H1 (cell line): ENCODE measurements at regions not wholly inside any gene's neighbourhood (a gene's known extent, or its start where the extent isn't known, plus 50 kb on each side); places are given as distances from the start of the nearest gene placed in this dataset.
A peak's percentile ranks its signal among the peaks of the same experiment; 100 is the strongest.

Experiments
- CTCF ChIA-PET: fragments of 300-600 bp; sonication (Branson Sonifier 250); formaldehyde crosslinking; loops from one replicate; lab custom pipeline; 2021; ENCODE audit not compliant: partially characterized antibody; lab: Charles Lee
- POLR2A ChIA-PET: fragments of 300-600 bp; sonication (Branson Sonifier 250); formaldehyde crosslinking; loops from one replicate; lab custom pipeline; 2021; ENCODE audit warnings: inconsistent platforms; ENCODE audit not compliant: partially characterized antibody; lab: Charles Lee
- DNase-seq, 2 experiments: peaks; one replicate each; pipeline versions ENCODE4 v3.0.0 to v3.0.0-alpha.2; 2010 to 2022; ENCODE audit warnings: low spot score in 2 of 2, low read depth in 1 of 2, mixed read lengths in 1 of 2
- FAIRE-seq: peaks from 2 replicates; lab custom pipeline; 2011; peaks lifted over from hg19 to GRCh38; lab: Jason Lieb, UNC
- H2AFZ ChIP-seq: 2 replicates; pipeline ENCODE4 v1.8.1; 2012; ENCODE audit warnings: low read length, inconsistent platforms
- H2AK5ac ChIP-seq: 2 replicates; pipeline ENCODE4 v1.6.1; 2013; ENCODE audit warnings: low read depth, low read length
- H2BK120ac ChIP-seq: replicated peaks from 2 replicates; pipeline ENCODE3; 2013; ENCODE audit warnings: low read depth, low read length, inconsistent platforms
- H2BK12ac ChIP-seq: 2 replicates; pipeline ENCODE4 v1.6.1; 2013; ENCODE audit warnings: low read depth, low read length
- H2BK15ac ChIP-seq: 2 replicates; pipeline ENCODE4 v1.6.1; 2013; ENCODE audit warnings: low read length
- H2BK20ac ChIP-seq: 2 replicates; pipeline ENCODE4 v1.6.1; 2013; ENCODE audit warnings: low read length
- H2BK5ac ChIP-seq: 2 replicates; pipeline ENCODE4 v1.6.1; 2013; ENCODE audit warnings: low read depth, low read length
- H3K14ac ChIP-seq: 2 replicates; pipeline ENCODE4 v1.6.1; 2013; ENCODE audit warnings: inconsistent platforms; ENCODE audit not compliant: insufficient read length
- H3K18ac ChIP-seq: 2 replicates; pipeline ENCODE4 v1.6.1; 2013; ENCODE audit warnings: low read length; ENCODE audit errors: extremely low read depth
- H3K23ac ChIP-seq: 2 replicates; pipeline ENCODE4 v1.6.1; 2013; ENCODE audit warnings: inconsistent platforms; ENCODE audit not compliant: insufficient read length
- H3K23me2 ChIP-seq: 2 replicates; pipeline ENCODE4 v1.6.1; 2013; ENCODE audit warnings: low read depth, low read length
- H3K27ac ChIP-seq: 2 replicates; pipeline ENCODE4 v1.6.1; 2011; ENCODE audit warnings: low read depth, low read length, inconsistent platforms
- H3K27me3 ChIP-seq, 4 experiments: replicated peaks in 1 of 4; 1 replicate in 1 of 4; 2 replicates in 3 of 4; pipeline versions ENCODE4 v1.6.1 to v1.8.1; 2011 to 2013; ENCODE audit warnings: low read length in 3 of 4, mild to moderate bottlenecking in 3 of 4, inconsistent platforms in 2 of 4, mixed read lengths in 2 of 4, moderate library complexity in 1 of 4; ENCODE audit not compliant: control insufficient read depth in 3 of 4, insufficient read depth in 3 of 4; ENCODE audit errors: extremely low read depth in 1 of 4
- H3K36me3 ChIP-seq, 4 experiments: 2 replicates each; pipeline versions ENCODE4 v1.6.1 to v1.8.1; 2011 to 2013; ENCODE audit warnings: mild to moderate bottlenecking in 4 of 4, low read length in 3 of 4, moderate library complexity in 2 of 4, control low read depth in 1 of 4, inconsistent platforms in 1 of 4; ENCODE audit not compliant: insufficient read depth in 4 of 4, control insufficient read depth in 2 of 4
- H3K4ac ChIP-seq: replicated peaks from 2 replicates; pipeline ENCODE3; 2013; ENCODE audit warnings: low read length, low read depth, mixed read lengths, inconsistent platforms; ENCODE audit not compliant: insufficient read length
- H3K4me1 ChIP-seq, 4 experiments: replicated peaks in 1 of 4; 1 replicate in 1 of 4; 2 replicates in 3 of 4; pipeline versions ENCODE4 v1.6.1 to v1.8.1; 2011 to 2013; ENCODE audit warnings: low read length in 3 of 4, inconsistent platforms in 2 of 4, mixed read lengths in 1 of 4; ENCODE audit not compliant: insufficient read depth in 4 of 4, control insufficient read depth in 3 of 4
- H3K4me2 ChIP-seq, 2 experiments: 2 replicates each; pipeline versions ENCODE4 v1.6.1 to v1.8.1; 2011 to 2013; ENCODE audit warnings: low read depth in 2 of 2, low read length in 2 of 2, control low read depth in 1 of 2, inconsistent platforms in 1 of 2, mild to moderate bottlenecking in 1 of 2; ENCODE audit not compliant: insufficient read depth in 1 of 2
- H3K4me3 ChIP-seq, 4 experiments: fragments of 200-600, 300-600 bp in 1 of 4; sonication (generic), shearing (Covaris generic), sonication (Bioruptor Twin) in 1 of 4; 2 replicates each; pipeline versions ENCODE4 v1.5.1 to v1.8.1; 2011 to 2016; ENCODE audit warnings: low read length in 4 of 4, low read depth in 3 of 4, control low read depth in 2 of 4, inconsistent platforms in 2 of 4, mild to moderate bottlenecking in 2 of 4, mixed read lengths in 1 of 4, moderate library complexity in 1 of 4; ENCODE audit not compliant: insufficient read depth in 2 of 4; ENCODE audit errors: extremely low read depth in 1 of 4
- H3K56ac ChIP-seq: replicated peaks from 2 replicates; pipeline ENCODE3; 2013; ENCODE audit warnings: low read depth, mild to moderate bottlenecking, mixed read lengths, low read length, inconsistent platforms; ENCODE audit not compliant: insufficient read length
- H3K79me1 ChIP-seq: 2 replicates; pipeline ENCODE4 v1.6.1; 2013; ENCODE audit warnings: low read depth, low read length, control low read depth
- H3K79me2 ChIP-seq, 2 experiments: 2 replicates each; pipeline versions ENCODE4 v1.6.1 to v1.8.1; 2012 to 2013; ENCODE audit warnings: low read length in 2 of 2, mild to moderate bottlenecking in 2 of 2, inconsistent platforms in 1 of 2; ENCODE audit not compliant: insufficient read depth in 2 of 2, control insufficient read depth in 1 of 2
- H3K9ac ChIP-seq, 4 experiments: replicated peaks in 1 of 4; 1 replicate in 1 of 4; 2 replicates in 3 of 4; pipeline versions ENCODE4 v1.6.1 to v1.8.1; 2011 to 2013; ENCODE audit warnings: low read depth in 3 of 4, low read length in 3 of 4, control low read depth in 2 of 4, mild to moderate bottlenecking in 2 of 4, moderate library complexity in 2 of 4, inconsistent platforms in 1 of 4; ENCODE audit errors: extremely low read depth in 1 of 4
- H3K9me3 ChIP-seq, 2 experiments: 2 replicates each; pipeline versions ENCODE4 v1.6.1 to v1.8.1; 2012 to 2013; ENCODE audit warnings: mild to moderate bottlenecking in 2 of 2, moderate library complexity in 2 of 2, control low read depth in 1 of 2, inconsistent platforms in 1 of 2, low read depth in 1 of 2, low read length in 1 of 2, mixed read lengths in 1 of 2; ENCODE audit not compliant: insufficient read depth in 2 of 2
- H4K20me1 ChIP-seq, 2 experiments: replicated peaks in 1 of 2; 2 replicates each; pipeline versions ENCODE3 to v1.8.1; 2011 to 2013; ENCODE audit warnings: inconsistent platforms in 2 of 2, low read length in 2 of 2, mild to moderate bottlenecking in 1 of 2; ENCODE audit not compliant: insufficient read depth in 2 of 2, control insufficient read depth in 1 of 2
- H4K5ac ChIP-seq: 2 replicates; pipeline ENCODE4 v1.6.1; 2013; ENCODE audit warnings: low read length, low read depth, mixed read lengths, inconsistent platforms; ENCODE audit not compliant: insufficient read length
- H4K8ac ChIP-seq: 2 replicates; pipeline ENCODE4 v1.8.0; 2013; ENCODE audit warnings: mild to moderate bottlenecking, moderate library complexity, low read length, inconsistent platforms; ENCODE audit not compliant: insufficient read depth; ENCODE audit errors: extremely low read depth
- H4K91ac ChIP-seq: replicated peaks from 2 replicates; pipeline ENCODE3; 2013; ENCODE audit warnings: low read length, mixed read lengths, inconsistent platforms; ENCODE audit not compliant: insufficient read length
- ASH2L ChIP-seq: fragments of 200-600, 300-600 bp; sonication (generic); IDR thresholded peaks from one replicate; pipeline ENCODE4 v1.7.1; 2017; ENCODE audit warnings: low read length
- BACH1 ChIP-seq: IDR thresholded peaks from 2 replicates; pipeline ENCODE4 v1.6.1; 2012; ENCODE audit warnings: low read length, improper control_type of control experiment
- BRCA1 ChIP-seq: IDR thresholded peaks from 2 replicates; pipeline ENCODE4 v1.6.1; 2012; ENCODE audit warnings: low read depth, low read length, improper control_type of control experiment
- GABPA ChIP-seq: IDR thresholded peaks from 2 replicates; pipeline ENCODE4 v1.6.1; 2011; ENCODE audit warnings: mild to moderate bottlenecking, low read length, moderate library complexity, borderline replicate concordance; ENCODE audit not compliant: insufficient read depth
- GTF2F1 ChIP-seq: IDR thresholded peaks from 2 replicates; pipeline ENCODE4 v1.6.1; 2012; ENCODE audit warnings: low read depth, low read length, improper control_type of control experiment, borderline replicate concordance
- NANOG ChIP-seq: IDR thresholded peaks from 2 replicates; pipeline ENCODE4 v1.6.1; 2011; ENCODE audit warnings: low read length, low read depth, mild to moderate bottlenecking, inconsistent platforms; ENCODE audit not compliant: insufficient read depth, poor library complexity, severe bottlenecking
- PHF8 ChIP-seq: fragments of 200-600 bp; sonication (generic); conservative IDR thresholded peaks from 2 replicates; pipeline ENCODE4 v1.7.1; 2012; ENCODE audit warnings: low read depth, mild to moderate bottlenecking, inconsistent platforms, low read length, moderate library complexity
- POU5F1 ChIP-seq: IDR thresholded peaks from 2 replicates; pipeline ENCODE4 v1.6.1; 2011; ENCODE audit warnings: low read depth, mild to moderate bottlenecking, low read length, moderate library complexity
- SIX5 ChIP-seq: IDR thresholded peaks from 2 replicates; pipeline ENCODE4 v1.6.1; 2011; ENCODE audit warnings: mild to moderate bottlenecking, low read depth, low read length
- TAF1 ChIP-seq: IDR thresholded peaks from 2 replicates; pipeline ENCODE4 v1.6.1; 2011; ENCODE audit warnings: mild to moderate bottlenecking, low read depth, low read length
- USF2 ChIP-seq: IDR thresholded peaks from 2 replicates; pipeline ENCODE4 v1.6.1; 2011; ENCODE audit warnings: low read length, improper control_type of control experiment
- WGBS, 2 experiments: shearing (Covaris generic) in 1 of 2; methylation state at CpG; one replicate each; pipeline versions ENCODE4 v1.1.6 to v1.1.7; 2013 to 2015; ENCODE audit warnings: low lambda C conversion rate in 2 of 2, mixed read lengths in 2 of 2, inconsistent platforms in 1 of 2, low coverage in 1 of 2, missing lambda C conversion rate in 1 of 2; ENCODE audit not compliant: insufficient replicate concordance in 2 of 2, insufficient coverage in 1 of 2, insufficient read length in 1 of 2; ENCODE audit errors: extremely low coverage in 1 of 2, missing lambda C conversion rate in 1 of 2; 5-methylcytosine and 5-hydroxymethylcytosine counted together

GRCh38 chr10:100642295-100642994 is 102.9 kb upstream of the PAX2 start:
- H2BK12ac ChIP-seq, result peak overlapping the region; percentile 29; the same call in 1 of the 2 replicates
- H3K4me3 ChIP-seq, result peak overlapping the region; percentile 7 to 50 (median 13); a peak in 5 of 8 replicates
- H3K79me2 ChIP-seq, result no peaks in the 10 kb centered on the region
- DNase-seq, result peak in 1 of 2 experiments; percentile 38
- H2AK5ac ChIP-seq, result no peak overlapping the region
- peak overlapping the region in 1 of 4 experiments; percentile 6; a peak in 1 of 7 replicates for H3K9ac ChIP-seq
- H3K27me3 ChIP-seq, result peaks cover 0 to 9% (median 4%) of the 10 kb centered on the region in 4 experiments; a peak in 2 of 7 replicates
- H3K23me2 ChIP-seq, result peaks cover 1% of the 10 kb centered on the region; the same call in 1 of the 2 replicates
- H3K56ac ChIP-seq, result no peak overlapping the region
- no peak overlapping the region for H3K14ac ChIP-seq
- no peaks in the 10 kb centered on the region for H3K9me3 ChIP-seq
- peak overlapping the region; percentile 89; the same call in 1 of the 2 replicates for H3K18ac ChIP-seq
- no peak overlapping the region for H2AFZ ChIP-seq
- H2BK5ac ChIP-seq, result peak overlapping the region; percentile 19; the same call in 1 of the 2 replicates
- H4K91ac ChIP-seq, result no peak overlapping the region
- ChIA-PET POLR2A (interaction anchor here (0.6 to 2.3 kb wide), 5 partner anchors 10 to 699 kb away, joined by 3 to 8 read pairs (median 3); no protein-coding TSS in a partner anchor), CTCF (interaction anchor here (0.6 to 4.8 kb wide), 11 partner anchors 14 to 519 kb away, joined by 3 to 26 read pairs (median 3); no protein-coding TSS in a partner anchor)
- H3K79me1 ChIP-seq, result no peaks in the 10 kb centered on the region
- H3K4me1 ChIP-seq, result peaks cover 12 to 39% (median 23%) of the 10 kb centered on the region in 4 experiments
- H3K4ac ChIP-seq, result no peak overlapping the region
- peak; percentile 69 for FAIRE-seq
- H3K4me2 ChIP-seq, result peak overlapping the region; percentile 64 to 81
- no peak overlapping the region for H4K8ac ChIP-seq
- peak overlapping the region; percentile 62; the same call in 1 of the 2 replicates for H2BK20ac ChIP-seq
- 0 out of 2 replicates have a peak overlapping the region, but pooled peaks have one; percentile 31 for H2BK15ac ChIP-seq
- H4K20me1 ChIP-seq, result no peaks in the 10 kb centered on the region
- no peak overlapping the region; the same call in 1 of the 2 replicates for H3K27ac ChIP-seq
- H4K5ac ChIP-seq, result no peak overlapping the region
- no peak overlapping the region for H3K23ac ChIP-seq
- no peak overlapping the region for H2BK120ac ChIP-seq
- H3K36me3 ChIP-seq, result no peaks in the 10 kb centered on the region
- WGBS, 2 experiments, result 13% methylated on average over 9 of the region's 9 CpGs; no CpG with 5 or more reads in 1 of the 2 experiments
- TF ChIP-seq ASH2L (peak; percentile 68), GTF2F1 (no peak), USF2 (no peak), NANOG (no peak), TAF1 (no peak), PHF8 (no peak), BACH1 (peak; percentile 37; the same call in 1 of the 2 replicates), SIX5 (no peak), BRCA1 (no peak), GABPA (no peak), POU5F1 (no peak)
